ENCODE measurements at regions not wholly inside any gene's neighbourhood (a gene's known extent, or its start where the extent isn't known, plus 50 kb on each side); places are given as distances from the start of the nearest gene placed in this dataset.

DNA sequence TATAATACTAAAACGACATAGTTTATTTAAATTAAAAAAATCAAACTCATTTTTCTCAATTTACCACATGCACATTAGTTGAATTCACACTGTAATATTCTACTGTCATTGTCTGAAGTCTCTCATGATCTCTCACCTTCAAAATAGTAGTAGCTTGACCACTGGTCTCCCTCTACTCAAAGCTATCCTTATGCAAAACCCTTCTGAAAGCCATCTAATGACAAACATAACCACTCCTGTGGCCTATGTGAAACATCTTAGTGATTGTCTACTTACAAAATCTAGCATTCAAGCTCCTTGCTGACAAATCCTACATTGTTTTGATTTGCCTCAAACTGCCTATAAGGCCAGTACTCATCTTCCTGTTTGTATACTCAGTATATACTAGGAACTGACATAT is 606.0 kb upstream of the GHITM start:
- DNase-seq (ENCODE audit: low read depth in 1 of 2, low spot score in 1 of 2) = no peak
- Histone ChIP-seq H3K4me3 (no peak overlapping the region), H3K4me2 (no peak overlapping the region), H3K9me3 (no peaks in the 10 kb centered on the region), H3K27ac (no peak overlapping the region), H3K4me1 (no peaks in the 10 kb centered on the region)
- WGBS (ENCODE audit: missing lambda C conversion rate) = 0% methylated on average over 1 of the region's 1 CpG
- ATAC-seq = no peak
- POLR2A ChIA-PET = no interaction called here
- no peak for FAIRE-seq
- TF ChIP-seq NPAS2 (CRISPR knock-in tag; IDR thresholded peaks at IDR 0.05; ENCODE audit: borderline replicate concordance) (no peak), ZSCAN20 (CRISPR knock-in tag; IDR thresholded peaks at IDR 0.05) (no peak), ZFP36 (IDR thresholded peaks at IDR 0.05; ENCODE audit: borderline replicate concordance, partially characterized antibody) (no peak), HES2 (IDR thresholded peaks at IDR 0.05) (no peak), FOSB (CRISPR knock-in tag; IDR thresholded peaks at IDR 0.05) (no peak), CBX2 (IDR thresholded peaks at IDR 0.05; ENCODE audit: borderline replicate concordance, low read depth) (no peak), ZNF302 (CRISPR knock-in tag; IDR thresholded peaks at IDR 0.05) (no peak), FOSL2 (IDR thresholded peaks at IDR 0.05) (no peak), FOSL2 (CRISPR knock-in tag; IDR thresholded peaks at IDR 0.05) (no peak), NFE2L2 (conservative IDR thresholded peaks at IDR 0.05; ENCODE audit: low read length) (no peak), JUNB (IDR thresholded peaks at IDR 0.05) (no peak), EHF (CRISPR knock-in tag; IDR thresholded peaks at IDR 0.05) (no peak), RFX5 (IDR thresholded peaks at IDR 0.05) (no peak), REST (IDR thresholded peaks at IDR 0.05) (no peak), HOXA7 (CRISPR knock-in tag; IDR thresholded peaks at IDR 0.05) (no peak)
- CTCF ChIA-PET = interaction anchor here (1.1 kb wide), 1 partner anchor 10 kb away, joined by 3 read pairs; no protein-coding TSS in a partner anchor

DNA sequence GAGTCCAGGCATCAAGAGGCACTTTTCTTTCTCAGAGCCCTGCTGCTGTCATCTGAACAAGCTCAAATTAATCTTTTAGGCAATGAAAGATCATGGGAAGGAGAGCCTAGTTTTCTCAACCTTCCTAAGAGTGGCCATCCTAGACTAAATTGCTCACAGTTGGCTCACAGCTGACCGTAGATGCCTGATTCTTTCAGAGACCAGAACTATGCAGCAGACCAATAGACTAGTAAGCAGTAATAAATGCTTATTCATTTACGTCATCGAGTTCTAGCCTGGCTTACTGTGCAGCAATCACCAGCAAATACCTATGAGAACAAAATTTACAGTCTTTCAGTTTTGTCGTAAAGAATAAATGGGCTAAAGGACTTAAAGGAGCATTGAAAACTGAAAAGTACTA is 602.9 kb upstream of the GHITM start:
- no peak overlapping the region for H3K27ac ChIP-seq
- no peak for FAIRE-seq
- ChIA-PET CTCF (no interaction called here), POLR2A (no interaction called here)
- TF ChIP-seq FOSL2 (IDR thresholded peaks at IDR 0.05) (no peak), FOSL2 (CRISPR knock-in tag; IDR thresholded peaks at IDR 0.05) (no peak), ZC3H11A (IDR thresholded peaks at IDR 0.05) (no peak), USF2 (IDR thresholded peaks at IDR 0.05) (no peak), MAFK (IDR thresholded peaks at IDR 0.05; ENCODE audit: partially characterized antibody) (no peak), HOXB5 (CRISPR knock-in tag; IDR thresholded peaks at IDR 0.05) (no peak), ELK1 (IDR thresholded peaks at IDR 0.05; ENCODE audit: low read depth, low read length) (no peak), HOXB13 (CRISPR knock-in tag; IDR thresholded peaks at IDR 0.05; ENCODE audit: low read depth) (no peak), E2F6 (IDR thresholded peaks at IDR 0.05; ENCODE audit: borderline replicate concordance, low read depth) (no peak)
- TF ChIP-seq, protein P1, sequence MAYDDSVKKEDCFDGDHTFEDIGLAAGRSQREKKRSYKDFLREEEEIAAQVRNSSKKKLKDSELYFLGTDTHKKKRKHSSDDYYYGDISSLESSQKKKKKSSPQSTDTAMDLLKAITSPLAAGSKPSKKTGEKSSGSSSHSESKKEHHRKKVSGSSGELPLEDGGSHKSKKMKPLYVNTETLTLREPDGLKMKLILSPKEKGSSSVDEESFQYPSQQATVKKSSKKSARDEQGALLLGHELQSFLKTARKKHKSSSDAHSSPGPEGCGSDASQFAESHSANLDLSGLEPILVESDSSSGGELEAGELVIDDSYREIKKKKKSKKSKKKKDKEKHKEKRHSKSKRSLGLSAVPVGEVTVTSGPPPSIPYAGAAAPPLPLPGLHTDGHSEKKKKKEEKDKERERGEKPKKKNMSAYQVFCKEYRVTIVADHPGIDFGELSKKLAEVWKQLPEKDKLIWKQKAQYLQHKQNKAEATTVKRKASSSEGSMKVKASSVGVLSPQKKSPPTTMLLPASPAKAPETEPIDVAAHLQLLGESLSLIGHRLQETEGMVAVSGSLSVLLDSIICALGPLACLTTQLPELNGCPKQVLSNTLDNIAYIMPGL (CRISPR knock-in tag; IDR thresholded peaks at IDR 0.05; ENCODE audit: borderline replicate concordance) = no peak
- no peak for ATAC-seq
- DNase-seq (ENCODE audit: low read depth in 1 of 2, low spot score in 1 of 2) = no peak
- no peaks in the 10 kb centered on the region for H3K4me1 ChIP-seq
- WGBS (ENCODE audit: missing lambda C conversion rate) = 22% methylated on average over 4 of the region's 4 CpGs
- no peak overlapping the region for H3K4me3 ChIP-seq
- no peaks in the 10 kb centered on the region for H3K9me3 ChIP-seq
- no peak overlapping the region for H3K4me2 ChIP-seq

Measured in A549 (cell line).